ENCODE measurements at regions not wholly inside any gene's neighbourhood (a gene's known extent, or its start where the extent isn't known, plus 50 kb on each side); places are given as distances from the start of the nearest gene placed in this dataset.

DNA sequence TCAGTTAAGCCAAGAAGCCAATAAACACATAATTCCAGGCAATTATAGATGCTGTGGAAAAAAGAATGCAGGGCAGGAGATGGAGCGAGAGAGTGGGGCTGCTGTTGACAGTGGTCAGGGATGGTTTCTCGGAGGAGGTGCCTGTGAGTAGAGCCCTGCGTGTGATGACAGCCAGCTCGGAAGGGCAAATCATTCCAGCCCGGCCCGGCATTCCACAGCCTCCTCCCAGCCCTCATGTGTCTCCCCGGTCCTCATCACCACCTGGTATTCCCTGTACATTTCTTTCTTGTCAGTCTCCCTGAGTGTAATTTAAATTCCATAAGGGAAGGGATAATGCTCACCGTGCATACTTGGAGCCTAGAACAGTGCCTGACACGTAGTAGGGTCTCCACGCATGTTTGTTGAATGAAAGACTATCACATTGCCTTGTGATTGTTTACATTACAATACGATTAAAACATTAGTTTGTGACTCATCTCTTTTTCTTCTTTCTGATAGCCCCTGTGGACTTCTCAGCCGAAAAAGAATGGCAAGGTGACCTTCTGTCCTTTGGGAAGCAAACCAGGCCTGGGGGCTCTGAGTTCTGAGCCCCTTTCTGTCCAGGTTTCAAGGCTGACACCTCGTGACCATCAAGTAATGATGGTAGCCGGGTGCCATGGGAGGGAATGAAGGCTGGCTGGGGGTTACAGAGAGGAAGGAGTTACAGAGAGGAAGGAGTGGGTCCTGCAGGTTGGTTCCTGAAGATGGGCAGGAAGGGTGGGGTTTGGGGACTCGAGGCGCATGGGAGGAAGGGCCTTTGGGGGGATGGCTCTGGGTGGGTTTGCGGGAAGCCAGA lies 379.5 kb upstream of the SULF2 start:
- no peak for DNase-seq

- DNase-seq: no peak
These were observed 378.8 kb upstream of the SULF2 start for GRCh38 chr20:48164034-48164433.

DNA sequence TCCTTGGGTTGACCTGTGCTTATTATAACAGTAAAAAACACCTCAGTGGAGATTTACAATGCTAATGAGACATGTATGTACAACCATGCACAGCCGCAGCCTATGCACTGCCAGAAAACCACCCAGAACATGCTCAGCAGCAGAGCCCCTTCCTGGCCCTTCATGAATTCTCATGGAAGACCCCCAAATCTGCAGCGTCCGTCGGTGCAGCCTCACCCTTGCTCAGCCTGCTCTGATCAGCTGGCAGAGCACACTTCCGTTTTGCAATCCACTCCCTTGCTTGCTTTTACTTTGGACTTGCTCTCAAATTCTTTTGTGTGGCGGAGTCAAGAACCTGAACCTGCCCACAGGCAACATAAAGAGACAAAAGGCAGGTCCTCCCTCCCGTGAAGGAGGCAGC lies 378.2 kb upstream of the SULF2 start:
- DNase-seq: no peak

DNA sequence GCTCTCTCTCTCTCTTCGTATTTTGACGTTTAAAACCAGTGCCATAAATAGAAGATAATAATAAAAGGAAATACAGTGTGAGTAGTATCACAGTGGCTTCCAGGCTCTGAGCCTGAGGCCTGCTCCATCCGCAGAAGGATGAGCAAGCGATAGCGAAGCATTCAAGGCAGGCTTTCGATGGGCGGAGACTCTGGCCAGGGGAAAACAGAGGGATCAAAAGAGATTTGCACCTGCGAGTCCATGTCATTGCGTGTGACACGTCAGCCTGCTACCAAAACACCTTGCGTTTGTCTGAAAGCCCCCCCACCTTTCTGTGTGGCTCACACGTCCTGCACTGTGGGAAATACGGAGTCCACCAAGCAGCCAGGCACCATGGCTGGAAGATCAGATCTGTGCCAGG lies 377.3 kb upstream of the SULF2 start:
- DNase-seq: no peak

- no peak for DNase-seq
These were observed 374.1 kb upstream of the SULF2 start for GRCh38 chr20:48159145-48160008.

DNA sequence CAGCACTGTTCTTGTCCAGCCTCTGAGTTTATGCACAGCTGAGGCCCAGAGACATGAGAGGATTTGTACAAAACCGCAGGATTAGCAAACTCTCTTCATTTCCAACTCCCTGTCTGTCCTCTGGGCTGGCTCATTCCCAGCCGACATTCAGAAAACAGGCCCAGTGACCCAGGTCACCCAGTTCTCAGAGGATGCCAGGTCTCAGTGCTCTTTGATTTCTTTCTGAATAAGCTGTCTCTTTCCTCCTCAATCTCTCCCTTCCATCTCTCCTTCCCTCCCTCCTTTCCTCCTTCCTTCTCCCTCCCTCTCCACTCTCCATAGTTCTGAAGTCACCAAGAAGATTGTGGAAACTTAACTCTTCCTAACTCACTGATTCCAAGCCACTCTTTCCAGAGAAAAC lies 372.7 kb upstream of the SULF2 start:
- no peak for DNase-seq

DNA sequence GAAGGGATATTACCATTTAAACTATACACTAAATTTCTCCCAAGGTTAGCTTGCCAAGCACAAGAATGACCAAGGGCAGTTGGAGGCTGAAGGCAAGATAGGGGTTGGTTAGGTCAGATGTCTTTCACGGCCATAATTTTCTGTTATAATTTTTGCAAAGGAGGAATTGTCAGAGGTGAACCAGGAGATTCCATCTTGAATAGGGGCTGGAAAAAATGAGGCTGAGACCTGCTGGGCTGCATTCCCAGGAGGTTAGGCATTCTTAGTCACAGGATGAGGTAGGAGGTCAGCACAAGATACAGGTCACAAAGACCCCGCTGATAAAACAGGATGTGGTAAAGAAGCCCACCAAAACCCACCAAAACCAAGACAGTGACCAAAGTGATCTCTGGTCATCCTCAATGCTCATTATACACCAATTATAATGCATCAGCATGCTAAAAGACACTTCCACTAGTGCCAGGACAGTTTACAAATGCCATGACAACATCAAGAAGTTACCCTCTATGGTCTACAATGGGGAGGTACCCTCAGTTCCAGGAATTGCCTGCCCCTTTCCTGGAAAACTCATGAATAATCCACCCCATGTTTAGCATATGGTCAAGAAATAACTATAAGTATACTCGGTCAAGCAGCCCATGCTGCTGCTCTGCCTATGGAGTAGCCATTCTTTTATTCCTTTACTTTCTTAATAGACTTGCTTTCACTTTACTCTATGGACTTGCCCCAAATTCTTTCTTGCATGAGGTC lies 371.8 kb upstream of the SULF2 start:
- DNase-seq: no peak

GRCh38 chr20:48156521-48156920 lies 371.2 kb upstream of the SULF2 start:
- DNase-seq: no peak

- DNase-seq: peak; percentile 71
These were observed 370.0 kb upstream of the SULF2 start for GRCh38 chr20:48155268-48155667.

GRCh38 chr20:48154040-48154765 lies 368.9 kb upstream of the SULF2 start:
- DNase-seq: no peak

- peak; percentile 78 for DNase-seq
These were observed 368.2 kb upstream of the SULF2 start for GRCh38 chr20:48153523-48153922.

DNA sequence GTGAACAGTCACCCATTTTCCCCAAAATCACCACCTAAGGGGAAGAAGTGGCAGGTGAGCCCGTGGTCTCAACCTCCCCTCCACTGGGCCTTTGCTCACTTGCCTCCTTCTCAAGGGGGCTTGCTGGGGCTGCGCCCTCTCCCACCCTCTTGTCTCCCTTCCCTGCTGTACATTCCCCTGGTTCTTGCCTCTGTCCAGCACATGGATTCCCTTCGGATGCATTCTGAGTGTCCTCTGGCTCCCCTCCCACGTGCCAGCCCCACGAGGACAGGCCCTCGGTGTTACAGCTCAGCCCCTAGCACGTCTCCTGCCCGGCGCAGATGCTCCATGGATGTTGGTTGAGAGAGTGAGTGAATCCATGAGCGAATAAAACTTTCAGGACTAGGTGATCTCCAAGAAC lies 367.8 kb upstream of the SULF2 start:
- no peak for DNase-seq

DNA sequence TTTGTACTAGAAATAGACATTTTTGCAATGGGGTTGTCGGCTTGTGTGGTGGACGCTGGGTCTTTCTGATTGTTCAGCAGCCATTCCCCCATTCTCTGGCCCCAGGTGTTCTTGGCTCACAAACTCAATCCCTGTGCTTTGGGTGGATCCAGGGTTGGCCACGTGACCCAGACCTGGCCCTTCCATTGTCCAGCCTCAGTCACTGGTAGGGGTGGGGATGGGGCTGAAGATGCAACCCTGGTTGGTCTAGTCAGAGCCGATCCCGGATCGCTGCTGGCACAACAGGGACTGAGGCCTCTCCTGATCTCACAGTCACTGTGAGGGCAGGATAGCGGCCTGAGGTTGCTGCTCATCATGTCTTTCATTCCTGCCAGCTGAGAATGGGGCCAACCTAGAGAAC lies 365.3 kb upstream of the SULF2 start:
- DNase-seq: no peak

GRCh38 chr20:48149902-48150301 lies 364.6 kb upstream of the SULF2 start:
- no peak for DNase-seq

GRCh38 chr20:48148916-48149672 lies 363.8 kb upstream of the SULF2 start:
- DNase-seq: no peak

DNA sequence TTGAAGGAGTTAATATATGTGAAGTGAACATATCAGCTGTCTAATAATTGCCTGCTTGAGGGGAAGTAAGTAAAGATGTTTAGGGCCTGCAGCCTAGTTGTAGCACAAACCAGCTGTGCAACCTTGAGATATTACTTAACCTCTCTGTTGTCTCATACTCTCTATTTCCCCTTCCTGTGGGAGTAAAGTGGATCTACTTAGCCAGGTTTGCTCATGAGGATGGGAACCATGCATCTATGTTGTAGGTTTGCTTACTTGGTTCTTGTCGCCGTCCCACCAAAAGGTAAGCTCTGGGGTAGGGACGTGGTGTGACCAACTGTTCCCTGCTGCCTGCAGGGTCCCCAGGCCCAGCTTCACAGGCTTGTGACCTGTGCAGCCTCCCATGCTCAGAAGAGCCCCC lies 362.7 kb upstream of the SULF2 start:
- no peak for DNase-seq

GRCh38 chr20:48147311-48147710 lies 362.0 kb upstream of the SULF2 start:
- no peak for DNase-seq

DNA sequence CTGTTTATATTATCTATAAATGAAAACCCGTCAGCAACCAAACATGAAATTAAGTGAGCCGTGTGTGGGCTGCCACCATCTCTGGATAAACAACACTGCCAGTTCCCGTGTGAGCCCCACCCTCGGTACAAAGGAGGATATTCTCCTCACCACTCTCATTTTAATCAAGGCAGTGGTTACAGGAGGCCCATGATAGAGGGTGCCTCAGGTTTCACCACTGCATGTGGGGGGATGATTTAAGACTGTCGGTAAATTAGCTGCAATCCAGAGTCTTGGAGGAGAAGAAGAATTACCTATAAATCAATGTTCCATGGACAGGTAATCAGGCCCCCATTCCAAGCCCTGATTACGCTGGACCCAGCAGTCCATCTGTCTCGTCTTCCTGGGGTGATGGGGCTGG lies 361.6 kb upstream of the SULF2 start:
- DNase-seq: no peak

DNA sequence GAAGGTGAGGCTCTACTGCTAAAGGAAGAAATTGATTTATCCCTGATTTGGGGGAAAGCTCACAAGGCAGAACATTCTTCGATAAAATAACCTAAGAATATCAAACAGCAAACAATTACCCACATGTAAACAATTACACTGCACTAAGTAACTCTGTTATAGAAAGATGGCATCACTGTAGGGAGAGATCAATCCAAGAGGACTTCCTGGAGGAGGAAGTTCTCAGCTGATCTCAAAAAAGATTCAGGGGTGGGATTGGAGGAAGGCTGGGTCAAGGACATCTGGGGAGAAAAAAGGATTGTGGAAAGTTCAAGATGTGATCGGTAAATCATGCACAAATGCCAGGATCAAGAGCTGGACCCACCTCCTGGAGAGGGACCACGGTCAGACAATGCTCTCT lies 361.0 kb upstream of the SULF2 start:
- no peak for DNase-seq

- DNase-seq: no peak
These were observed 358.3 kb upstream of the SULF2 start for GRCh38 chr20:48143435-48144081.

- peak; percentile 33 for DNase-seq
These were observed 357.2 kb upstream of the SULF2 start for GRCh38 chr20:48142516-48142773.

Data from NCI-H1105 (cell line).